ENCODE measurements at regions not wholly inside any gene's neighbourhood (a gene's known extent, or its start where the extent isn't known, plus 50 kb on each side); places are given as distances from the start of the nearest gene placed in this dataset.

DNA sequence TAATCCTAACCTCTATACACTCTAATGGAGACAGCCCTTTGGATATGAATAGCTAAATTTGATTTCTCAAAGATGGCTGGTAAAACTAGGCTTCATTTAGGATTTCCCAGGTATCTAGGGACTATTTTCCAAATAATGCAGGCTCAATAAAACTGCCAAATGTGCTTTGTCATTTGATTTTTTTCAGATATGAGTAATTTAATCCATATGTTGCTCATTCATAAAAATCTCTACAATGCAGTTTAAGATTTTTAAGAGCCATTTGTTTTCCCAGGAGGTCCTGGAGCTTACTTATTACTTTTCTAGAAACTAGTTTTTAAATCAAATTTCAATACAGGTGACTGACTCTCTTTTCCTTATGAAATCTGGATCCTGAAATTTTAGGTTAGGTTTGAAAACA, 349.3 kb upstream of the SLC24A2 start:
- TF ChIP-seq POLR2A (IDR thresholded peaks at IDR 0.05; ENCODE audit: low read length) (no peak), GATA1 (IDR thresholded peaks at IDR 0.05; ENCODE audit: low read depth, low read length) (no peak)

All from erythroblast (primary cell).